ENCODE measurements at regions not wholly inside any gene's neighbourhood (a gene's known extent, or its start where the extent isn't known, plus 50 kb on each side); places are given as distances from the start of the nearest gene placed in this dataset.

DNA sequence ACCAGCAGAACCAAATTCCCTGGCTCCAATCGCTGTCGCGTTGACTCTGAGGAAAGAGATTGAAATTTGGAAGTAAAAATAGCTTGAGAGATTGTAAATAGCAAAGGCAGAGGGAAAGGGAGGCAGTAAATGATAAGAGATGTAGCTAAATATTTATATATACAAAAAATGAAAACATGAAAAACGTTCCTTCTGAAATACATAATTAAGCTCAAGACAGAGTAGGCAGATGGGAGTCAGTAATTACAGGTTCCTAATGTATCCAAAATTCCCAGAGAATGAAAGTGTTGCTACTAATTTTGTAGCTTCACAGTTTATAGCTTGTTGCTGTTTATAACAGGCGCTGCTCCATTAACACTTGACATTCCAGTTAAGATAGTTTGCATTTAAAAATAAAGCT lies 648.7 kb downstream of the KCNA4 start:
- TF ChIP-seq GLIS3 (CRISPR knock-in tag; IDR thresholded peaks at IDR 0.05): no peak
- TF ChIP-seq ZNF565 (CRISPR knock-in tag; conservative IDR thresholded peaks at IDR 0.05; ENCODE audit: low read depth): no peak
- TF ChIP-seq ZC3H10 (CRISPR knock-in tag; IDR thresholded peaks at IDR 0.05): no peak
- TF ChIP-seq ZNF8 (CRISPR knock-in tag; IDR thresholded peaks at IDR 0.05): no peak
- TF ChIP-seq, protein P1, sequence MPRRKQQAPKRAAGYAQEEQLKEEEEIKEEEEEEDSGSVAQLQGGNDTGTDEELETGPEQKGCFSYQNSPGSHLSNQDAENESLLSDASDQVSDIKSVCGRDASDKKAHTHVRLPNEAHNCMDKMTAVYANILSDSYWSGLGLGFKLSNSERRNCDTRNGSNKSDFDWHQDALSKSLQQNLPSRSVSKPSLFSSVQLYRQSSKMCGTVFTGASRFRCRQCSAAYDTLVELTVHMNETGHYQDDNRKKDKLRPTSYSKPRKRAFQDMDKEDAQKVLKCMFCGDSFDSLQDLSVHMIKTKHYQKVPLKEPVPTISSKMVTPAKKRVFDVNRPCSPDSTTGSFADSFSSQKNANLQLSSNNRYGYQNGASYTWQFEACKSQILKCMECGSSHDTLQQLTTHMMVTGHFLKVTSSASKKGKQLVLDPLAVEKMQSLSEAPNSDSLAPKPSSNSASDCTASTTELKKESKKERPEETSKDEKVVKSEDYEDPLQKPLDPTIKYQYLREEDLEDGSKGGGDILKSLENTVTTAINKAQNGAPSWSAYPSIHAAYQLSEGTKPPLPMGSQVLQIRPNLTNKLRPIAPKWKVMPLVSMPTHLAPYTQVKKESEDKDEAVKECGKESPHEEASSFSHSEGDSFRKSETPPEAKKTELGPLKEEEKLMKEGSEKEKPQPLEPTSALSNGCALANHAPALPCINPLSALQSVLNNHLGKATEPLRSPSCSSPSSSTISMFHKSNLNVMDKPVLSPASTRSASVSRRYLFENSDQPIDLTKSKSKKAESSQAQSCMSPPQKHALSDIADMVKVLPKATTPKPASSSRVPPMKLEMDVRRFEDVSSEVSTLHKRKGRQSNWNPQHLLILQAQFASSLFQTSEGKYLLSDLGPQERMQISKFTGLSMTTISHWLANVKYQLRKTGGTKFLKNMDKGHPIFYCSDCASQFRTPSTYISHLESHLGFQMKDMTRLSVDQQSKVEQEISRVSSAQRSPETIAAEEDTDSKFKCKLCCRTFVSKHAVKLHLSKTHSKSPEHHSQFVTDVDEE (CRISPR knock-in tag; IDR thresholded peaks at IDR 0.05): no peak
- TF ChIP-seq BACH2 (CRISPR knock-in tag; IDR thresholded peaks at IDR 0.05; ENCODE audit: borderline replicate concordance): no peak
- no peak for TF ChIP-seq TOX (CRISPR knock-in tag; IDR thresholded peaks at IDR 0.05; ENCODE audit: borderline replicate concordance)
- TF ChIP-seq ZNF70 (CRISPR knock-in tag; IDR thresholded peaks at IDR 0.05): no peak
- TF ChIP-seq ZFP30 (CRISPR knock-in tag; IDR thresholded peaks at IDR 0.05): no peak
- TF ChIP-seq, protein P2, sequence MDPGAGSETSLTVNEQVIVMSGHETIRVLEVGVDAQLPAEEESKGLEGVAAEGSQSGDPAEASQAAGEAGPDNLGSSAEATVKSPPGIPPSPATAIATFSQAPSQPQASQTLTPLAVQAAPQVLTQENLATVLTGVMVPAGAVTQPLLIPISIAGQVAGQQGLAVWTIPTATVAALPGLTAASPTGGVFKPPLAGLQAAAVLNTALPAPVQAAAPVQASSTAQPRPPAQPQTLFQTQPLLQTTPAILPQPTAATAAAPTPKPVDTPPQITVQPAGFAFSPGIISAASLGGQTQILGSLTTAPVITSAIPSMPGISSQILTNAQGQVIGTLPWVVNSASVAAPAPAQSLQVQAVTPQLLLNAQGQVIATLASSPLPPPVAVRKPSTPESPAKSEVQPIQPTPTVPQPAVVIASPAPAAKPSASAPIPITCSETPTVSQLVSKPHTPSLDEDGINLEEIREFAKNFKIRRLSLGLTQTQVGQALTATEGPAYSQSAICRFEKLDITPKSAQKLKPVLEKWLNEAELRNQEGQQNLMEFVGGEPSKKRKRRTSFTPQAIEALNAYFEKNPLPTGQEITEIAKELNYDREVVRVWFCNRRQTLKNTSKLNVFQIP (CRISPR knock-in tag; IDR thresholded peaks at IDR 0.05; ENCODE audit: borderline replicate concordance, low read depth): no peak
- TF ChIP-seq TCF4 (CRISPR knock-in tag; IDR thresholded peaks at IDR 0.05; ENCODE audit: borderline replicate concordance): no peak
- TF ChIP-seq ARNTL (CRISPR knock-in tag; IDR thresholded peaks at IDR 0.05; ENCODE audit: borderline replicate concordance, low read depth): no peak
- no peak for TF ChIP-seq PPARA (CRISPR knock-in tag; IDR thresholded peaks at IDR 0.05; ENCODE audit: borderline replicate concordance)
- TF ChIP-seq, protein P3, sequence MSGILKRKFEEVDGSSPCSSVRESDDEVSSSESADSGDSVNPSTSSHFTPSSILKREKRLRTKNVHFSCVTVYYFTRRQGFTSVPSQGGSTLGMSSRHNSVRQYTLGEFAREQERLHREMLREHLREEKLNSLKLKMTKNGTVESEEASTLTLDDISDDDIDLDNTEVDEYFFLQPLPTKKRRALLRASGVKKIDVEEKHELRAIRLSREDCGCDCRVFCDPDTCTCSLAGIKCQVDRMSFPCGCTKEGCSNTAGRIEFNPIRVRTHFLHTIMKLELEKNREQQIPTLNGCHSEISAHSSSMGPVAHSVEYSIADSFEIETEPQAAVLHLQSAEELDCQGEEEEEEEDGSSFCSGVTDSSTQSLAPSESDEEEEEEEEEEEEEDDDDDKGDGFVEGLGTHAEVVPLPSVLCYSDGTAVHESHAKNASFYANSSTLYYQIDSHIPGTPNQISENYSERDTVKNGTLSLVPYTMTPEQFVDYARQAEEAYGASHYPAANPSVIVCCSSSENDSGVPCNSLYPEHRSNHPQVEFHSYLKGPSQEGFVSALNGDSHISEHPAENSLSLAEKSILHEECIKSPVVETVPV (CRISPR knock-in tag; IDR thresholded peaks at IDR 0.05): no peak
- no peak for ATAC-seq

DNA sequence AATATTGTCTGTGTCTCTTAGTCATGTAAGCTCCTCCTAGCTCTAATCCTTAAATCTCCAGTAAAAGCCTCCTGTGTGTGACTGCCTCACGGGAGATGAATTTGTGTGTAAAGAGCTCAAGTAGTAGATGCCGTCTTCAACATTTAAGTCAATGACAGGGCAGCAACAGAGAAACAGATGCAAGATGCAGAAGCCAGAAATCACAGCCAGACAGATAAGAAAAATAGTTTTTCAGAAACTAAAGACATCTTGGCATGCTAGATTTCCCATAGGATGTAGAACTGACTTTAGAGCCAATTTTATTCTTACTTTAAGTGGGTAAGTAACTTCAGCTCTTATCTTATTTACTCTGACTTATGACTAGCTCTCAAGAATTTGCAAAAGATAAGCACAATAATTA lies 652.8 kb downstream of the KCNA4 start:
- TF ChIP-seq, protein P4, sequence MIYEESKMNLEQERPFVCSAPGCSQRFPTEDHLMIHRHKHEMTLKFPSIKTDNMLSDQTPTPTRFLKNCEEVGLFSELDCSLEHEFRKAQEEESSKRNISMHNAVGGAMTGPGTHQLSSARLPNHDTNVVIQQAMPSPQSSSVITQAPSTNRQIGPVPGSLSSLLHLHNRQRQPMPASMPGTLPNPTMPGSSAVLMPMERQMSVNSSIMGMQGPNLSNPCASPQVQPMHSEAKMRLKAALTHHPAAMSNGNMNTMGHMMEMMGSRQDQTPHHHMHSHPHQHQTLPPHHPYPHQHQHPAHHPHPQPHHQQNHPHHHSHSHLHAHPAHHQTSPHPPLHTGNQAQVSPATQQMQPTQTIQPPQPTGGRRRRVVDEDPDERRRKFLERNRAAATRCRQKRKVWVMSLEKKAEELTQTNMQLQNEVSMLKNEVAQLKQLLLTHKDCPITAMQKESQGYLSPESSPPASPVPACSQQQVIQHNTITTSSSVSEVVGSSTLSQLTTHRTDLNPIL (CRISPR knock-in tag; IDR thresholded peaks at IDR 0.05; ENCODE audit: low read depth): no peak
- TF ChIP-seq ZC3H10 (CRISPR knock-in tag; IDR thresholded peaks at IDR 0.05) (no peak), GLIS3 (CRISPR knock-in tag; IDR thresholded peaks at IDR 0.05) (no peak), ESRRG (CRISPR knock-in tag; IDR thresholded peaks at IDR 0.05) (no peak), ZNF70 (CRISPR knock-in tag; IDR thresholded peaks at IDR 0.05) (no peak), ZFP3 (CRISPR knock-in tag; IDR thresholded peaks at IDR 0.05) (no peak), BACH2 (CRISPR knock-in tag; IDR thresholded peaks at IDR 0.05; ENCODE audit: borderline replicate concordance) (no peak), CSDC2 (CRISPR knock-in tag; IDR thresholded peaks at IDR 0.05) (no peak), ZFP30 (CRISPR knock-in tag; IDR thresholded peaks at IDR 0.05) (no peak), ZNF8 (CRISPR knock-in tag; IDR thresholded peaks at IDR 0.05) (no peak), TCF4 (CRISPR knock-in tag; IDR thresholded peaks at IDR 0.05; ENCODE audit: borderline replicate concordance) (no peak)
- TF ChIP-seq, protein P1 (CRISPR knock-in tag; IDR thresholded peaks at IDR 0.05): no peak
- TF ChIP-seq, protein P2 (CRISPR knock-in tag; IDR thresholded peaks at IDR 0.05; ENCODE audit: borderline replicate concordance, low read depth): no peak
- ATAC-seq: no peak
